SK-N-SH (cell line): ENCODE measurements at regions not wholly inside any gene's neighbourhood (a gene's known extent, or its start where the extent isn't known, plus 50 kb on each side); places are given as distances from the start of the nearest gene placed in this dataset.

ENCODE experiments used
- CHD2 ChIP-seq: fragments of 150-350 bp; IDR thresholded peaks from 2 replicates; pipeline ENCODE4 v1.6.1; 2018; ENCODE audit warnings: low read length; ENCODE audit not compliant: partially characterized antibody
- CTCF ChIP-seq: fragments of 200-600 bp; sonication (generic); IDR thresholded peaks from 2 replicates; pipeline ENCODE4 v1.6.1; 2017; ENCODE audit warnings: antibody characterized with exemption, mild to moderate bottlenecking, moderate library complexity
- ELF1 ChIP-seq: IDR thresholded peaks from 2 replicates; pipeline ENCODE4 v1.4.0; 2012
- EP300 ChIP-seq, 2 experiments: IDR thresholded peaks; 2 replicates each; pipeline versions ENCODE4 v1.4.0 to v1.6.1; 2012; ENCODE audit warnings: borderline replicate concordance in 1 of 2, low read depth in 1 of 2, low read length in 1 of 2
- EZH2phosphoT487 ChIP-seq: fragments of 200-600 bp; sonication (generic); IDR thresholded peaks from 2 replicates; pipeline ENCODE4 v1.6.1; 2017; ENCODE audit warnings: low read depth, mixed run types, mild to moderate bottlenecking, antibody characterized with exemption, moderate library complexity, borderline replicate concordance
- FOXJ3 ChIP-seq: sonication (generic); formaldehyde crosslinking; IDR thresholded peaks from 2 replicates; pipeline ENCODE4 v1.5.1; 2020; ENCODE audit warnings: mild to moderate bottlenecking, missing genetic modification reagents
- GABPA ChIP-seq: IDR thresholded peaks from 2 replicates; pipeline ENCODE4 v1.4.0; 2012; ENCODE audit warnings: low read depth, mild to moderate bottlenecking
- NFIC ChIP-seq: IDR thresholded peaks from 2 replicates; pipeline ENCODE4 v1.4.0; 2012; ENCODE audit warnings: borderline replicate concordance
- NRF1 ChIP-seq: IDR thresholded peaks from 2 replicates; pipeline ENCODE4 v1.6.1; 2012; ENCODE audit warnings: low read depth, mild to moderate bottlenecking, low read length
- POLR2AphosphoS5 ChIP-seq: IDR thresholded peaks from 2 replicates; pipeline ENCODE4 v1.6.1; 2012; ENCODE audit warnings: low read depth, low read length
- RCOR1 ChIP-seq: fragments of 150-350 bp; IDR thresholded peaks from 2 replicates; pipeline ENCODE4 v1.6.1; 2017; ENCODE audit warnings: antibody characterized with exemption, low read length
- TAF1 ChIP-seq: IDR thresholded peaks from 2 replicates; pipeline ENCODE4 v1.6.1; 2012; ENCODE audit warnings: low read depth, mild to moderate bottlenecking, low read length, moderate library complexity, borderline replicate concordance
- TCF12 ChIP-seq: IDR thresholded peaks from 2 replicates; pipeline ENCODE4 v1.4.0; 2012

GRCh38 chr7:96614154-96614867, 95.3 kb downstream of the SEM1 start:
- TF ChIP-seq TAF1 = no peak
- no peak for TF ChIP-seq RCOR1
- TF ChIP-seq CHD2 = no peak
- no peak for TF ChIP-seq CTCF
- TF ChIP-seq EZH2phosphoT487 = no peak
- no peak for TF ChIP-seq NRF1
- TF ChIP-seq EP300 (IDR thresholded peaks at IDR 0.05; ENCODE audit: borderline replicate concordance in 1 of 2, low read depth in 1 of 2, low read length in 1 of 2) = no peak
- TF ChIP-seq NFIC = no peak
- TF ChIP-seq POLR2AphosphoS5 = no peak
- no peak for TF ChIP-seq ELF1
- TF ChIP-seq TCF12 = no peak
- TF ChIP-seq FOXJ3 (CRISPR knock-in tag) = no peak
- TF ChIP-seq GABPA = no peak
